GM19397 (cell line): ENCODE measurements at regions not wholly inside any gene's neighbourhood (a gene's known extent, or its start where the extent isn't known, plus 50 kb on each side); places are given as distances from the start of the nearest gene placed in this dataset.
"Not testable (repeated sequence)": the region's sequence is repeated elsewhere in the genome, so short reads cannot be mapped to it uniquely, and the experiment has no call there.

ENCODE experiments used
- ATAC-seq: cut with Tn5 transposase; IDR thresholded peaks from one replicate; pipeline ENCODE4 v1.9.1; 2021; ENCODE audit warnings: mild to moderate bottlenecking, moderate library complexity; ENCODE audit not compliant: unreplicated experiment

DNA sequence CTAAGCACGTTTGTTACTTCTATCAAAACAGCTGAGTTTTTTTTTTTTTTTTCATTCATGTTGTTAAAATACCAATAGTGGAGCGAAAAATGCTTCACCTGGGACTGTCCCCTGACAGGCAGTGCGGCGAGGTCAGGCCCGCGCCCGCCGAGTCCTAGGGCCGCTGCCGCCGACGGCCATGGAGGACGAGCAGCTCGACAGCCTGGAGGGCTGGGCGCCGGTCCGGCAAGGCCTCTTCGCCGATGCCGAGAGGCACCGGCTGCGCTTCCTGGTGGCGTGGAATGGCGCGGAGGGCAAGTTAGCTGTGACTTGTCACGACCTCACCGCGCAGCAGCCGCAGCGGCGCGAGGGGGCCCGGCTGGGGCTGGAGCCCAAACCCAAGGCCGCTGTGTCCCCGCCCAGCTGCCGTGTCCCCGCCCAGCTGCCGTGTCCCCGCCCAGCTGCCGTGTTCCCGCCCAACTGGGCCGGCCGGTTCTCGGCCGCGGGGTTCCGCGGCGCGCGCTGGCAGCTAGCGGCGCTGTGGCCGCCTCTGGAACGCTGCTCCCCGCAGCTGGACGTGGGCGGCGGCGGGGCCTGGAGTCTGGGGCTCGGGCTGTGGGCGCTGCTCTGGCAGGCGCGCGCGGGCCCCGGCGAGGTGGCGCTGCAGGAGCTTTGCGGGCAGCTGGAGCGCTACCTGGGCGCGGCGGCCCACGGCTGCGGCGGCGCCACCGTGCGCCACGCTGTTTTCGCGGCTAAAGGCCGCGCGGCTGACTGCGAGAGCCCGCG lies 56.7 kb upstream of the GOLGA8R start:
- peak; percentile 74 for ATAC-seq

DNA sequence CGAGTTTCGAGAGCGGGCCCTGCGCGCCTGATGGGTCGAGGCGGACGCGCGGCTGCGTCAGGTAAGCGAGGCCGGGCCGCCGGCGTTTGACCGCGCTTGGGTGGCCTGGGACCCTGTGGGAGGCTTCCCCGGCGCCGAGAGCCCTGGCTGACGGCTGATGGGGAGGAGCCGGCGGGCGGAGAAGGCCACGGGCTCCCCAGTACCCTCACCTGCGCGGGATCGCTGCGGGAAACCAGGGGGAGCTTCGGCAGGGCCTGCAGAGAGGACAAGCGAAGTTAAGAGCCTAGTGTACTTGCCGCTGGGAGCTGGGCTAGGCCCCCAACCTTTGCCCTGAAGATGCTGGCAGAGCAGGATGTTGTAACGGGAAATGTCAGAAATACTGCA lies 57.3 kb upstream of the GOLGA8R start:
- peak; percentile 13 for ATAC-seq

DNA sequence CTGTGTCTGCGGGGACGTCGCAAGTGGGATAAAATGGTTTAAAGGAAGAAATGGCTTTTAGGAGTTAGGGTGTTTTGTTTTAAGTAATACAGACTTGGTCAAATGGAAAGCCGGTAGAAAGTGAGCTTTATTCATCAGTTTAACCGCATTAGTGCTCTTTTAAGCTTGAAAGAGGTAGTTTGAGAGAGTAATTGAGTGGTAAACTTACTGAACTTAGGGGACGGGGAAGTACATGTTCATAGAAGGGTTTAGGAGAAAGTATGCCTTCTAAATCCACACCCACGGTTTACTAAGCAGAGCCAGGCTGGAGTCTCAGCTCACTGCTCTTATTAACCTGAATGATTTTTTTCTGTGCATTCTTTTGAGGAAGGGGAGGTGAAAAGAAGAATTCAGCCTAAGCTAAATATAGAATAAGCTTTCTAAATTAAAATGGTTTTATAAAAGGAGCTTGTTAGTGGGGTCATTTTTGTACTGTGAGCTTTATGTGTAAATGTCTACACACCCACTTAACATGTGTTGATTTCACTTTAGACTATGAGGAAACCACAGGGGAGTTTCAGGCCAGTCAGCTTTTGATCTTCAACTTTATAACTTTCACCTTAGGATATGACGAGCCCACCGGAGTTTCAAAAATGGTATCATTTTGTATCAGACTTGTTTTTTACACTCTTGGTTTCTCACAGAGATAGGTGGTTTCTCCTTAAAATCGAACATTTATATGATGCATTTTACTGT lies 57.9 kb upstream of the GOLGA8R start:
- peak; percentile 20 for ATAC-seq

DNA sequence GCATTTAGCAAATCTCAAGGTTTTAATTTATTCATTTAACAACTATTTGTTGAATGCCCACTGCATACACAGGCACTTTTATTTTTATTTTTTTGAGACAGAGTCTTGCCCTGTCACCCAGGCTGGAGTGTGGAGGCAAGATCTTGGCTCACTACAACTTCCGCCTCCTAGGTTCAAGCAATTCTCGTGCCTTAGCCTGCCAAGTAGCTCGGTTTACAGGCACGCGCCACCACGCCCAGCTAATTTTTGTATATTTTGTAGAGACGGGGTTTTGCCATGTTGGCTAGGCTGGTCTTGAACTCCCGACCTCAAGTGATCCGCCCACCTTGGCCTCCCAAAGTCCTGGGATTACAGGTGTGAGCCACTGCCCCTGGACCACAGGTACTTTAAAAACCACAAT lies 67.0 kb upstream of the GOLGA8Q start:
- not testable (repeated sequence) for ATAC-seq

DNA sequence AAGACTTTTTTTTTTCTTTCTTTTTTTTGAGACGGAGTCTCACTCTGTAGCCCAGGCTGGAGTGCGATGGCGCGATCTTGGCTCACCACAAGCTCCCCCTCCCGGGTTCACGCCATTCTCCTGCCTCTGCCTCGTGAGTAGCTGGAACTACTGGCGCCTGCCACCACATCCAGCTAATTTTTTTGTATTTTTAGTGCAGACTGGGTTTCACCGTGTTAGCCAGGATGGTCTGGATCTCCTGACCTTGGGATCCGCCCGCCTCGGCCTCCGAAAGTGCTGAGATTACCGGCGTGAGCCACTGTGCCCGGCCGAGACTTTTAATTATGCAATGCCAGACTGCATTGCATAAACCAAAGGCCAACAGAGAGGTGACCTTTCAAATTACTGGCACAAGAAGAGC lies 62.6 kb upstream of the GOLGA8Q start:
- not testable (repeated sequence) for ATAC-seq

DNA sequence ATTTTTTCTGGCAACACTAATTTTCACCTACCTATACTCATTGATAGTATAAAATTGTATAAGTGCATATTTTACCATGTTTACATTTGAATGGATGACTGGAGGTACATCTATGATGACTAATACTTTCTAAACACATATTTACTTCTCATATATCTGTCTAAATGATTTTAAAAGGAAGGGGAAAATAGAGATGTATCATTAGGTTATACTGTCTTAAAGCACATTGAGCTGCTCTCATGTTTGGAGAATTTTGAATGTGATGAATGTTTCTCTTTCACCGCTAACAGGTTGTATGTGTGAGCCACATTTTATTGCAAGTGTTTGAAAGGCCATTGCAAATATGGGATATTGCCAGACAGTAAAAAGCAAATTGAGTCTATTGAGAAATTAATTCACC lies 61.5 kb upstream of the GOLGA8Q start:
- not testable (repeated sequence) for ATAC-seq

DNA sequence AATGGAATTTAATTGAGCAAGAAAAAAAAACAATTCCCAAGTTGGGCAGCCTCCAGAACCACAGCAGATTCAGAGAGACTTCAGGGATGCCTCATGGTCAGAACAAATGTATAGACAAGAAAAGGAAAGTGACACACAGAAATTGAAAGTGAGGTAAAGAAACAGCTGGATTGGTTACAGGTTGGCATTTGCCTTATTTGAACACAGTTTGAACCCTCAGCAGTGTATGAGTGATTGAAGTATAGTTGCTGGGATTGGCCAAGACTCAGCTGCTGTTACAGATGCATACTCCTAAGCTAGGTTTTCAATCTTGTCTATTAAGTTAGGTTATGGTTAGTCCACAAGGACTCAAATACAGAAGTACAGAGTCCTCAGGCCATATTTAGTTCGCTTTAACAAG lies 57.9 kb upstream of the GOLGA8Q start:
- ATAC-seq, result not testable (repeated sequence)

DNA sequence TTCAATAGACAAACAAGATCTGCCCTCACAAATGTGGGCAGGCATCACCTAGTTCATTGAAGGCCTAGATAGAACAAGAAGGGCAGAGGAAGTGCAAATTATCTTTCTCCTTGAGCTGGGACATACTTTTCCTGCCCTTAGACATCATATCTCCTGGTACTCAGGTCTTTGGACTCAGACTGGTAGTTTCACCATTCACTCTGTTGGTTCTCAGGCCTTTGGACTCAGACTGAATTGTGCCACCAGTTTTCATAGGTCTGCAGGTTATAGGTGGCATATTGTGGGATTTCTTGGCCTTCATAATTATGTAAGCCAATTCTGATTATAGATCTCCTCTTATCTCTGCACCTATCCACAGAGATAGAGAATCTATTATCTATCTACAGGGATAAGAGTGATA lies 54.6 kb upstream of the GOLGA8Q start:
- not testable (repeated sequence) for ATAC-seq

DNA sequence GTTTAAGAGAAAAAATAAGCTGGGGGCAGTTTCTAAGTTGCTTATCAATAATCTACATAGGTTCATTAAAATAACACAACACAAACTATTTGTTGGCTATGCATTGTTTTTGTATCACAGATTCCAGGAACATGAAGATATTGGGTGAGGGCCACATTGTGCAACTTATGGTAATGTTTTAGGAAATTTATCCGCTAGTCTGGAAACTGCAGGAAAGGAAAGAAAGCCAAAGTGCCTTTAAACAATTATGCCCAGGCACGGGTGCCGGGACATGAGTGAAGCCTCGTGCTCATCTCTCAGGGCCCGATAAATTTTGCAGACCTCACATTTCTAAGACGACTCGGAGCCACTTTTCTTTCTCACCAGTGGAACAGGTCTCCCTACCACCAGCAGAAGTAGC lies 52.6 kb upstream of the GOLGA8Q start:
- not testable (repeated sequence) for ATAC-seq

DNA sequence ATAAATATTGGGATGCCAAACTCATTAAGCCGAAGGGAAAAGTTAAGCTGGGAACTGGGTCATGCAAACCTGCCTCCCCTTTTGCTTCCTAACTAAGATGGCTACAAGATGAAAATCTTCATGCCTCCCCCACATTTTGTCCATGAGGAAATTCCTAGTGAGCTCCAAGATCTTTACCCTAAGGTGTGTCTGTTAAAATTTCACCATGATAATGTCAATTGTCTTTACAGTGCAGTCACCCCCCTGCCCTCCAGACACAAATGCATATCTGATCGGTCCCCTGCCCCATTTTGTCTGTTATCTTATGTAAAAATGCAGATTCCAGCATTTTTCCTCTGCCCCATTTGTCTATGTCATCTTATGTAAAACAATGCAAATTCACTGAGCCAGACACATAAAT lies 51.3 kb upstream of the GOLGA8Q start:
- ATAC-seq, result not testable (repeated sequence)
